Esophagus squamous epithelium (tissue), 4 donors: ENCODE measurements at regions not wholly inside any gene's neighbourhood (a gene's known extent, or its start where the extent isn't known, plus 50 kb on each side); places are given as distances from the start of the nearest gene placed in this dataset.

Source experiments
- CTCF ChIP-seq, 6 experiments: fragments of 450-650 bp in 4 of 6; fragments of 200-600 bp in 2 of 6; sonication (generic) in 2 of 6; IDR thresholded peaks; one replicate each; pipeline ENCODE4 v1.5.1; 2016 to 2019; ENCODE audit warnings: antibody characterized with exemption in 6 of 6, mild to moderate bottlenecking in 4 of 6, moderate library complexity in 4 of 6
- POLR2A ChIP-seq, 4 donors: fragments of 450-650 bp; IDR thresholded peaks; one replicate each; pipeline ENCODE4 v1.6.1; 2017; ENCODE audit warnings: antibody characterized with exemption in 4 of 4, mild to moderate bottlenecking in 4 of 4, moderate library complexity in 3 of 4

DNA sequence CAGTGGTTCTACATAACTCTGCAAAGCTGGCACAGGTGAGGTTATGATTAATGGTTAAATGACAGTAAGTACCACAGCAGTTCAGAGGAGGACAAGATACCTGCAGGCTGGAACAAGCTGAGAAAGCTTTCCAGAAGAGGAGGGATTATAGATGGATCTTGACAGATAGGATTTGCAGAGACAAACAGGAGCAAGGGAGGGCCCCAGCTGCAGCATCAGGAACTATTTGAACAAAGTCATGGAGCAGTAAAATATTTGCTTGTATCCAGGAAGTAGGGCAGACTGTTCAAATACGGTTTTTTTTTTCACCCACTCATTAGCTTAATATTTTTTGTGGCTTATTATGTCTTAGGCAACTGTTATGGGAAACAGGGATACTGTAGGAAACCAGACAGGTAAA, 144.4 kb upstream of the MAN1A1 start:
- TF ChIP-seq POLR2A (IDR thresholded peaks at IDR 0.05) = no peak
- no peak for TF ChIP-seq CTCF (IDR thresholded peaks at IDR 0.05)
